ENCODE measurements at regions not wholly inside any gene's neighbourhood (a gene's known extent, or its start where the extent isn't known, plus 50 kb on each side); places are given as distances from the start of the nearest gene placed in this dataset.

- no peaks in the 10 kb centered on the region for H3K9me3 ChIP-seq (replicated peaks in 1 of 2; ENCODE audit: control insufficient read depth in 2 of 2, insufficient read depth in 1 of 2, low read depth in 1 of 2, low read length in 2 of 2)
- H3K14ac ChIP-seq (ENCODE audit: low read length): no peak overlapping the region
- H2BK12ac ChIP-seq (ENCODE audit: low read length): no peak overlapping the region
- H2BK5ac ChIP-seq (ENCODE audit: low read length): no peak overlapping the region
- no peak overlapping the region for H4K91ac ChIP-seq (ENCODE audit: low read depth, low read length, poor library complexity)
- H3K79me1 ChIP-seq (ENCODE audit: low read depth, low read length): no peaks in the 10 kb centered on the region
- WGBS, 2 donors (ENCODE audit: extremely low coverage in 2 of 2, insufficient read length in 2 of 2, insufficient replicate concordance in 1 of 2): no CpG with 5 or more reads among the region's 2 CpGs
- no peak overlapping the region for H3K4me2 ChIP-seq (ENCODE audit: insufficient read depth, low read length, poor library complexity, severe bottlenecking)
- H2AFZ ChIP-seq (ENCODE audit: low read length): no peak overlapping the region
- H3K4ac ChIP-seq (ENCODE audit: low read length): no peak overlapping the region
- H3K27ac ChIP-seq (replicated peaks; ENCODE audit: low read length): no peak overlapping the region
- no peak overlapping the region for H2AK5ac ChIP-seq (ENCODE audit: low read depth, low read length)
- no peaks in the 10 kb centered on the region for H3K27me3 ChIP-seq (ENCODE audit: control insufficient read depth in 3 of 3, insufficient read depth in 3 of 3, low read depth in 1 of 3, low read length in 3 of 3)
- H4K8ac ChIP-seq (ENCODE audit: low read depth, low read length): no peak overlapping the region
- H2BK15ac ChIP-seq (ENCODE audit: low read length): no peak overlapping the region
- H3K9ac ChIP-seq (ENCODE audit: low read depth, low read length, poor library complexity): no peak overlapping the region
- DNase-seq (ENCODE audit: low spot score): no peak
- H3K18ac ChIP-seq (ENCODE audit: low read length): no peak overlapping the region
- H3K23ac ChIP-seq (ENCODE audit: low read depth, low read length, poor library complexity): no peak overlapping the region
- H3K36me3 ChIP-seq (replicated peaks in 1 of 2; ENCODE audit: control insufficient read depth in 2 of 2, insufficient read depth in 2 of 2, low read length in 2 of 2): no peaks in the 10 kb centered on the region
- H3K4me1 ChIP-seq (ENCODE audit: control insufficient read depth in 2 of 2, insufficient read depth in 1 of 2, low read depth in 1 of 2, low read length in 2 of 2): no peaks in the 10 kb centered on the region
- no peak overlapping the region for H3K4me3 ChIP-seq (ENCODE audit: low read length in 2 of 2)
- no peak overlapping the region for H2BK120ac ChIP-seq (ENCODE audit: low read depth, low read length)
These were observed 59.2 kb upstream of the PGR start for GRCh38 chr11:101188801-101189200.

- no peak overlapping the region for H4K8ac ChIP-seq (ENCODE audit: low read depth, low read length)
- H3K14ac ChIP-seq (ENCODE audit: low read length): no peak overlapping the region
- H3K4me2 ChIP-seq (ENCODE audit: insufficient read depth, low read length, poor library complexity, severe bottlenecking): no peak overlapping the region
- H3K23ac ChIP-seq (ENCODE audit: low read depth, low read length, poor library complexity): no peak overlapping the region
- WGBS, 2 donors (ENCODE audit: extremely low coverage in 2 of 2, insufficient read length in 2 of 2, insufficient replicate concordance in 1 of 2): no CpG with 5 or more reads among the region's 3 CpGs
- no peaks in the 10 kb centered on the region for H3K36me3 ChIP-seq (replicated peaks in 1 of 2; ENCODE audit: control insufficient read depth in 2 of 2, insufficient read depth in 2 of 2, low read length in 2 of 2)
- H2BK15ac ChIP-seq (ENCODE audit: low read length): no peak overlapping the region
- no peaks in the 10 kb centered on the region for H3K27me3 ChIP-seq (ENCODE audit: control insufficient read depth in 3 of 3, insufficient read depth in 3 of 3, low read depth in 1 of 3, low read length in 3 of 3)
- H3K4ac ChIP-seq (ENCODE audit: low read length): no peak overlapping the region
- no peak overlapping the region for H4K91ac ChIP-seq (ENCODE audit: low read depth, low read length, poor library complexity)
- H3K9me3 ChIP-seq (replicated peaks in 1 of 2; ENCODE audit: control insufficient read depth in 2 of 2, insufficient read depth in 1 of 2, low read depth in 1 of 2, low read length in 2 of 2): no peaks in the 10 kb centered on the region
- H2AK5ac ChIP-seq (ENCODE audit: low read depth, low read length): no peak overlapping the region
- H2BK12ac ChIP-seq (ENCODE audit: low read length): no peak overlapping the region
- no peak overlapping the region for H3K4me3 ChIP-seq (ENCODE audit: low read length in 2 of 2)
- H3K27ac ChIP-seq (replicated peaks; ENCODE audit: low read length): no peak overlapping the region
- DNase-seq (ENCODE audit: low spot score): no peak
- no peak overlapping the region for H2BK5ac ChIP-seq (ENCODE audit: low read length)
- no peak overlapping the region for H3K9ac ChIP-seq (ENCODE audit: low read depth, low read length, poor library complexity)
- no peaks in the 10 kb centered on the region for H3K4me1 ChIP-seq (ENCODE audit: control insufficient read depth in 2 of 2, insufficient read depth in 1 of 2, low read depth in 1 of 2, low read length in 2 of 2)
- no peak overlapping the region for H2BK120ac ChIP-seq (ENCODE audit: low read depth, low read length)
- H3K79me1 ChIP-seq (ENCODE audit: low read depth, low read length): no peaks in the 10 kb centered on the region
- no peak overlapping the region for H3K18ac ChIP-seq (ENCODE audit: low read length)
- H2AFZ ChIP-seq (ENCODE audit: low read length): no peak overlapping the region
These were observed 58.6 kb upstream of the PGR start for GRCh38 chr11:101188173-101188572.

- H3K79me1 ChIP-seq (ENCODE audit: low read depth, low read length): no peaks in the 10 kb centered on the region
- no peak overlapping the region for H2BK12ac ChIP-seq (ENCODE audit: low read length)
- no peak for DNase-seq (ENCODE audit: low spot score)
- H3K9me3 ChIP-seq (replicated peaks in 1 of 2; ENCODE audit: control insufficient read depth in 2 of 2, insufficient read depth in 1 of 2, low read depth in 1 of 2, low read length in 2 of 2): no peaks in the 10 kb centered on the region
- no peak overlapping the region for H3K4me2 ChIP-seq (ENCODE audit: insufficient read depth, low read length, poor library complexity, severe bottlenecking)
- H2BK120ac ChIP-seq (ENCODE audit: low read depth, low read length): no peak overlapping the region
- no peaks in the 10 kb centered on the region for H3K4me1 ChIP-seq (ENCODE audit: control insufficient read depth in 2 of 2, insufficient read depth in 1 of 2, low read depth in 1 of 2, low read length in 2 of 2)
- no peak overlapping the region for H2AK5ac ChIP-seq (ENCODE audit: low read depth, low read length)
- no CpG with 5 or more reads among the region's 1 CpG for WGBS, 2 donors (ENCODE audit: extremely low coverage in 2 of 2, insufficient read length in 2 of 2, insufficient replicate concordance in 1 of 2)
- no peak overlapping the region for H3K4ac ChIP-seq (ENCODE audit: low read length)
- H2BK5ac ChIP-seq (ENCODE audit: low read length): no peak overlapping the region
- H2AFZ ChIP-seq (ENCODE audit: low read length): no peak overlapping the region
- no peak overlapping the region for H3K18ac ChIP-seq (ENCODE audit: low read length)
- no peak overlapping the region for H4K8ac ChIP-seq (ENCODE audit: low read depth, low read length)
- no peak overlapping the region for H3K14ac ChIP-seq (ENCODE audit: low read length)
- no peaks in the 10 kb centered on the region for H3K36me3 ChIP-seq (replicated peaks in 1 of 2; ENCODE audit: control insufficient read depth in 2 of 2, insufficient read depth in 2 of 2, low read length in 2 of 2)
- no peak overlapping the region for H4K91ac ChIP-seq (ENCODE audit: low read depth, low read length, poor library complexity)
- no peak overlapping the region for H3K4me3 ChIP-seq (ENCODE audit: low read length in 2 of 2)
- no peak overlapping the region for H3K23ac ChIP-seq (ENCODE audit: low read depth, low read length, poor library complexity)
- H3K27me3 ChIP-seq (ENCODE audit: control insufficient read depth in 3 of 3, insufficient read depth in 3 of 3, low read depth in 1 of 3, low read length in 3 of 3): no peaks in the 10 kb centered on the region
- H3K27ac ChIP-seq (replicated peaks; ENCODE audit: low read length): no peak overlapping the region
- no peak overlapping the region for H2BK15ac ChIP-seq (ENCODE audit: low read length)
- H3K9ac ChIP-seq (ENCODE audit: low read depth, low read length, poor library complexity): no peak overlapping the region
These were observed 58.1 kb upstream of the PGR start for GRCh38 chr11:101187748-101188147.

- Histone ChIP-seq H2BK120ac (ENCODE audit: low read depth, low read length) (no peak overlapping the region), H3K18ac (ENCODE audit: low read length) (no peak overlapping the region), H3K4ac (ENCODE audit: low read length) (no peak overlapping the region), H3K4me3 (ENCODE audit: low read length in 2 of 2) (no peak overlapping the region), H3K4me2 (ENCODE audit: insufficient read depth, low read length, poor library complexity, severe bottlenecking) (no peak overlapping the region), H3K14ac (ENCODE audit: low read length) (no peak overlapping the region), H3K9me3 (replicated peaks in 1 of 2; ENCODE audit: control insufficient read depth in 2 of 2, insufficient read depth in 1 of 2, low read depth in 1 of 2, low read length in 2 of 2) (no peaks in the 10 kb centered on the region), H2BK12ac (ENCODE audit: low read length) (no peak overlapping the region), H3K4me1 (ENCODE audit: control insufficient read depth in 2 of 2, insufficient read depth in 1 of 2, low read depth in 1 of 2, low read length in 2 of 2) (no peaks in the 10 kb centered on the region), H4K91ac (ENCODE audit: low read depth, low read length, poor library complexity) (no peak overlapping the region), H3K27ac (replicated peaks; ENCODE audit: low read length) (no peak overlapping the region), H3K27me3 (ENCODE audit: control insufficient read depth in 3 of 3, insufficient read depth in 3 of 3, low read depth in 1 of 3, low read length in 3 of 3) (no peaks in the 10 kb centered on the region), H2AK5ac (ENCODE audit: low read depth, low read length) (no peak overlapping the region), H2AFZ (ENCODE audit: low read length) (no peak overlapping the region), H3K36me3 (replicated peaks in 1 of 2; ENCODE audit: control insufficient read depth in 2 of 2, insufficient read depth in 2 of 2, low read length in 2 of 2) (no peaks in the 10 kb centered on the region), H4K8ac (ENCODE audit: low read depth, low read length) (no peak overlapping the region), H3K23ac (ENCODE audit: low read depth, low read length, poor library complexity) (no peak overlapping the region), H3K79me1 (ENCODE audit: low read depth, low read length) (no peaks in the 10 kb centered on the region), H2BK5ac (ENCODE audit: low read length) (no peak overlapping the region), H3K9ac (ENCODE audit: low read depth, low read length, poor library complexity) (no peak overlapping the region), H2BK15ac (ENCODE audit: low read length) (no peak overlapping the region)
- no peak for DNase-seq (ENCODE audit: low spot score)
- no CpG with 5 or more reads among the region's 2 CpGs for WGBS, 2 donors (ENCODE audit: extremely low coverage in 2 of 2, insufficient read length in 2 of 2, insufficient replicate concordance in 1 of 2)
These were observed 56.4 kb upstream of the PGR start for GRCh38 chr11:101185985-101186384.

Measured in neuronal stem cell (in vitro differentiated cells).